NCI-H128 (cell line): ENCODE measurements at regions not wholly inside any gene's neighbourhood (a gene's known extent, or its start where the extent isn't known, plus 50 kb on each side); places are given as distances from the start of the nearest gene placed in this dataset.
"Not testable (repeated sequence)": the region's sequence is repeated elsewhere in the genome, so short reads cannot be mapped to it uniquely, and the experiment has no call there.

ENCODE experiments used
- DNase-seq: peaks from one replicate; lab custom pipeline; 2025; ENCODE audit not compliant: unreplicated experiment; lab: John Stamatoyannopoulos, UW

DNA sequence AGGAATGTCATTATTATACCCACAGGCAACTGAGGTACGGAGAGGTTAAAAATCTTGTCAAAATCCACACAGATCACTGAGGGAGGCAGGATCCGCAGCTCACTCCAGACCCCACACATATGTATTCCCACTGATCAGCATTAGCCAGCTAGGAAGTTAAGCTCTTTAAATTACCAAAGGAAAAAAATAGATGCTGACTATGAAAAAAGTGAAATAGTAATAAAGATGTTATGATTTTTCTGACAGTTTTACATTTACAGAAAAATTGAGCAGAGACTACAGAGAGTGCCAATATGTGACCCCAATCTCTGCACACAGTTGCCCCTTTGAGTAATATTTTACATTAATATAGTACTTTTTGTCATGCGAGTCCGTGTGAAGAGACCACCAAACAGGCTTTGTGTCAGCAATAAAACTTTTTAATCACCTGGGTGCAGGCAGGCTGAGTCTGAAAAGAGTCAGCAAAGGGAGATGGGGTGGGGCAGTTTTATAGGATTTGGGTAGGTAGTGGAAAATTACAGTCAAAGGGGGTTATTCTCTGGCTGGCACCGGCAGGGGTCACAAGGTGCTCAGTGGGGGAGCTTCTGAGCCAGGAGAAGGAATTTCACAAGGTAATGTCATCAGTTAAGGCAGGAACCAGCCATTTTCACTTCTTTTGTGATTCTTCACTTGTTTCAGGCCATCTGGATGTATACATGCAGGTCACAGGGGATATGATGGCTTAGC lies 61.9 kb upstream of the NAA35 start:
- not testable (repeated sequence) for DNase-seq

DNA sequence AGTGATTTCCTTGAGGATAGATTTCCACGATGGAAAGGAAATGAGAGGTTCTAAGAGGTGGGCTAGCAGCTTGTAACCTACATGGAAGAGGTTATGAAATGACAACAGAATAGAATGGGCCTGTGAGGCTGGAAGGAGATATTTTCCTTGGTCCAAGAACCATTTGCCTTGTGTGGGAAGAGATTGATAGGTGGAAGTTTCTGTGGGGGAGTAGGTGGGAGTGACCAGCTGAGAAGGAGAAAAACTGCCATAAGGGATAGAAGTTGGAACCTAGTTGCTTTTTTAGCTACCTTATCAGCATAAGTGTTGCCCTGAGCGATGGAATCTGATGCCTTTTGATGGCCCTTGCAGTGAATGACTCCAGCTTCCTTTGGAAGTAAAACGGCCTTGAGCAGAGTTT lies 60.4 kb upstream of the NAA35 start:
- DNase-seq = not testable (repeated sequence)

DNA sequence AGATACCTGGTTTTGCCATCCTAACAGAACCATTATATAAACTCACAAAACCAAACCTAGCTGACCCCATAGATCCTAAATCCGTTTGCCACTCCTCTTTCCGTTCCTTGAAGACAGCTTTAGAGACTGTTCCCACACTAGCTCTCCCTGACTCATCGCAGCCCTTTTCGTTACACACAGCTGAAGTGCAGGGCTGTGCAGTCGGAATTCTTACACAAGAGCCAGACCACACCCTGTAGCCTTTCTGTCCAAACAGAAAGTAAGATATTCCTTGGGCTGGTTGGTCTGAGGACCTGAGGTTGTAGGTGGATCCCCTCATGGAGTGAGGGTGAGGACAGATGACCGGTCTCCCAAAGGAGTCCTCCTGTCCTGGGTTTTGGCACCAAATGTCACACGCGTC lies 56.7 kb upstream of the NAA35 start:
- no peak for DNase-seq

DNA sequence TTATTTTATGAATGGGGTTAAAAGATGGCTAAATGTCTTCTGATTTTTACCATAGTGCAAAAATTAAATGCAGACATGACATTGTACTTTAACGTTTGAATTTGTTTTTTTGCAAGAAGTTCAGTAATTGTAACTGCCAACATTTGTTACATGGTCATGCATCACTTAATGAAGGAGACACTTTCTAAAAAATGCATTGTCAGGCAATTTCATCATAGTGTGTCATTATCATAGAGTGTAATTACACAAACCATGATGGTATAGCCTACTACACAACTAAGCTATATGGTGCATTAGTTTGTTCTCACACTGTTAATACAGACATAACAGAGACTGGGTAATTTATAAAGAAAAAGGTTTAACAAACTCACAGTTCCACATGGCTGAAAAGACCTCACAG lies 50.0 kb upstream of the NAA35 start:
- no peak for DNase-seq
